ENCODE measurements at regions not wholly inside any gene's neighbourhood (a gene's known extent, or its start where the extent isn't known, plus 50 kb on each side); places are given as distances from the start of the nearest gene placed in this dataset.
"Not testable (repeated sequence)": the region's sequence is repeated elsewhere in the genome, so short reads cannot be mapped to it uniquely, and the experiment has no call there.

DNA sequence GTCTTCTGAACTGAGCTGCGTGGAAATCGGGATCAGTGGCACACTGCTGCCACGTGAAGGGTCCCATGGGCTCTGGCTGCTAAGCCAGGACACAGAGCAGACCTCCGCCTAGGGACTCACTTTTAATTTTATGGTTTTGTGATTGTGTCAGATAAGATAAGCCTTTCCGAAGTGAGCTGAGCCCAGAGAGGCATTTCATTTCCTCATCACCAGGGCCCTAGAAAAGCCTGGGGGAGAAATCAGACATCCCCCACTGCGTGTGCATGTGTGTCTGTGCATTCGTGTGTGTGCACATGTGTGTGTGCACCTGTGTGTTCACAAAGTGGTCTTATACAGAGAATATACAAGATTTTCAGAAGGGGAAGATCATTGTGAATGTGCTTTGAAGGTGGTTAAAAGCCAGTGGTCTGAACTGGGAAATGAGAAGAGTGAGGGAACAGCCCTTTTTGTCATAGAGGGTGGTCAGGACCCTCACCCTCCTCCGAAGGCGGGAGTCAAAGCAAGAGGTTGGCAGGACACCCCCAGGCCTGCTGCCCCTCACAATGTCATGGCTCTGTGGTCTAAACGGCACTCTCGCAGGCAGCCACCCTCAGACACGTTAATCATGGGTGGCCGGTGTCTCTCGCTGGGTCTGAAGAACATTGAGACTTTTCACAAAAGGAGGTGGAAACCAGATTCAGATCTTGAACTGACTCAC lies 176.1 kb upstream of the PFKP start:
- DNase-seq (ENCODE audit: low spot score): no peak

DNA sequence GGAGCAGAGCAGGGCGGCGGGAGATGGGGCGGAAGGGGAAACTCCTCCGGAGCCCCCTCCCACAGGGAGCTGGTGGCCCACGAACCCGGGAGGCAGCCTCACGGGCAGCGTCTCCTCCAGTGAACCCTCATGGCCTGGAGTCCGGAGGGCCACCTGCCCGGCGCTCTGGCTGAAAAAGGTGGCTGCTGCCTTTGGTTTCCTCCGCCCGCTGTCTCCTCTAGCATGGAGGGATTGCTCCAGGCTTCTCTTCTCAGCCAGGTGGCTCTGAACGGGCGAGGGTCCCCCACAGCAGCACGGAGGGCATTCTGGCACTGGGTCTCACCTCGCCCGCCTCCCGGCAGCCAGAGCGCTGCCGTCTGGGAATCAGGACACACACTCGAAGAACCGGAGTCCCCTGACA lies 177.3 kb upstream of the PFKP start:
- no peak for DNase-seq (ENCODE audit: low spot score)

DNA sequence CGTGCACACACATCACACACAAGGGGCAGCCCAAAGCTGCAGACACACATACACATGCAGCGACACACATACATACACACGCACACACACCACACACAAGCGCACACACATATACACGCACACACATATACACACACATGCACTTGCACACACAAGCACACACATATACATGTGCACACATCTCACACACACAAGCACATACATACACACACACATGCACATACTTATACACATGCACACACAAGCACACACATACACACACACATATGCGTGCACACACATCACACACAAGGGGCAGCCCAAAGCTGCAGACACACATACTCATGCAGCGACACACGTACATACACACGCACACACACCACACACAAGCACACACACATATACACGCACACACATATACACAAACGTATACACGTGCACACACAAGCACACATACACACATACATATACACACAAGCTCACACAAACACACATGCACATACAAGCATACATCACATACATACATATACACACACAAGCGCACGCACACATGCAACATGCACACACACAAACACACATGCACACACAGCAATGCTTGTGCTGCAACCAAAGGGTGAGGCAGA lies 178.8 kb upstream of the PFKP start:
- no peak for DNase-seq (ENCODE audit: low spot score)

DNA sequence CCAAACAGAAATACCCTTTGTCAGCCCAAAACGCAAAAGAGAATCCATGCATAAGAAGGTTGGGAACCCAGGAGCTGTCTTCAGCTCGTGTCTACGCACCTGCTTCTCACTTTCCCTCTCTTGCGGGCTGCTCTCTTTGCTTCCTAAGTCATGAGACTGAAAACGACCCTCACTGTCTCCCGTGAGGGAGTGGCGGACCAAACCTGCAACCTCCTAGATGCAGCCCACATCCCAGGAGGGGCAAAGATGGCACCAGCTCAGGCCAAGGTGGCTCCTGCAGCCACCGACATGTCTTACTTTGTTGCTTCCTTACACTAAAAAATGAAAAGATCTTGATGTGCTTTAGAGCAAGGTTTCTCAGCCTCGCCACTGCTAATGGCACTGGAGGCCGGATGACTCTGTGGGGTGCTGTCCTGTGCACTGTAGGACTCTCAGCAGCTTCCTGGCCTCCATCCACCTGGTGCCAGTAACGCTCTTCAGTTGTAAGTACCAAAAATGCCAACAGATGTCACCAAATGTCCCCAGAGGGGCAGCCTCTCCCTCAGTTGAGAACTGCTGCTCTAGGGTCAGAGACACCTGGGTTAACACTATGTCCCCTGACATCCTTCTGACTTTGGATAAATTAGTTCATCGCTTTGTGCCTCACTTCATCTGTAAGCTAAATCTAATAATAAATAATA lies 179.8 kb upstream of the PFKP start:
- DNase-seq (ENCODE audit: low spot score): no peak

DNA sequence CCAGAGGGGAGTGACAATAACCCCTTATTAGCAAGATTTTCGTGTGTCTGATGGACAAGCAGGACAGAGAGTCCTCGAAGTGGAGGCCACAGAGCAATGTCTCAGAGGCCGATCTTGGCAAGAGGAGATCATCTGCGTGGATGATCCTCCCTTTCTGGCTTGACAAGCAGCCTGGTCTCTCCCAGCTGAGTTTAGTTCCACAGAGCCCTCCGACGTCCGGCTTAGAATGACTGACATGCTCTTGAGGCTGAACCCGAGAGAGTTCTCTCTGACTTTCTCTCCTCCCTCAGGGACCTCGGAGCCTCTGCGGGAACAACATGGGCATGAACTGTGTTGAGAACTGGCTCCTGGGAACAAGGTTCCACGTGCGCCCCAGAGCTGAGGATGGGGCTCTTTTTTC lies 180.7 kb upstream of the PFKP start:
- DNase-seq (ENCODE audit: low spot score): no peak

DNA sequence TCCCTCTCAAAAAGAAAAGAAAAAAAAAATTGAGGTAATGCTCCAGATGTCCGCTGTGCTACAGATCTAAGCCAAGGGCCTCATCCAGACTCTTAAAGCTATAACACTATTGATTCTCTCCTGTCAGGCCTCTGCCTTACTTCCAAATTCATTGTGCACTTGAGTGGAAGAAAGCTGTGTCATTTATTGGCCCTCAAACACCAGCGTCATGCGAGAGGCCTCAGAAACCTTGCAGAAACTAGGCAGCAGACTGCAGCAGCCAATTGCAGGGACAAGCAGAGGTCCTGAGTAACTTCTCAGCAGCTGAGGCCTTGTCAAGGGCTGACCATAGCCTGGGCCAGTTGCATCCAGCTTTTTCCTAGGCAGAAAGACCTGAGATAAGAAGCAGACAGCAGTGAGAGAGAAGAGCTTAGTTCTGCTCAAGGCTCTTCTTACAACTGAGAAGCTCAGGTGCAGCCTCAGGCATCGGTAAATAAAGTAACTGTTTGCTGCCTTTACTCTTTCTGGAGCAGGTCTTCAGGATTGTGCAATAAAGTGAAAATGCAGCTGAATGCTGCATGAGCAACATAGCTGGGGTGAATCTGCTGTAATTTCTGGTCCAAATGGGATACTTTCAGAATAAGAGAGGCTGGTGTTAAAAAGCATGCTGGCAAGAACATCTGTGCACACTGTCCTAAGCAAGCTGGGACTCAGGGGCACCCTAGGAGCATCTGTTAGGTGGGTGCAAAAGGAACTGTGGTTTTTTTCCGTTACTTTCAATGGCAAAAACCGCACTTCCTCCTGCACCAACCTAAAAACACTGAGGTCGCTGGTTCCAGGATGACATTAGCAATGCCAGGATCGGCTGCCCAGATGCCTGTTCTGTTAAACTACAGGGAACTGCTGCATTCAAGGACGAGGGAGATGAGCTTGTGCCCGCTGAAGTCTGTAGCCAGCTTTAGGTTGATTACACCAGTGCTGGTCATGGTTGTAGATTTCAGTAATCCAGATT lies 181.8 kb upstream of the PFKP start:
- DNase-seq (ENCODE audit: low spot score): no peak

DNA sequence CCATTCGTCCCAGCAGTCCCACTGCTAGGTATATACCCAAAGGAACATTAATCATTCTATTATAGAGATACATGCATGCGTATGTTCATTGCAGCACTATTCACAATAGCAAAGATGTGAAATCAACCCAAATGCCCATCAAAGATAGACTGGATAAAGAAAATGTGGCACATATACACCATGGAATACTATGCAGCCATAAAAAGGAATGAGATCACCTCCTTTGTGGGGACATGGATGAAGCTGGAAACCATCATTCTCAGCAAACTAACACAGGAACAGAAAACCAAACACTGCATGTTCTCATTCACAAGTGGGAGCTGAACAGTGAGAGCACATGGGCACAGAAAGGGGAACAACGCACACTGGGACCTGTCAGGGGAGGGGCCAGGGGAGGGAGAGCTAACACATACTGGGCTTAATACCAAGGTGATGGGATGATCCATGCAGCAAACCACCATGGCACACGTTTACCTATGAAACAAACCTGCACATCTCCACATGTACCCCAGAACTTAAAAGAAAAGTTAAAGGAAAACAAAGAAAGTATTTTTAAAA lies 183.3 kb upstream of the PFKP start:
- DNase-seq (ENCODE audit: low spot score): not testable (repeated sequence)

DNA sequence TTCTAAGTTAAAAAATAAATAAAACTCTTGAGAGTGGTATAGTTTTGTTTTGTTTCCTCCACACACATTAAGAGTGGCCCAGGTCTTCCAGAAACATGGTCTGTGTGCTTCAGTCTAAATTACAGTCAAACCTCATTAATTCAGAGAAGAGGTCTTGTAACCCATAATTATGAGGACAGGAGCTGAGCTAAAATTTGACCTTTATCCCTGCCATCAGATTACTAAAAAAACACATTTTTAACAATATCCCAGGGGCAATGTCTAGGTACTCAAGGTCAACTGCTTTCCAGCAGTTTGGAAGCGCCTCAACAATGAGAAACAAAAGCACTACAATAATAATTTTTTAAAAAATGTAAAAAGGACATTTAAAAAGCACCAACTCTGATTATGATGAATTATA lies 184.1 kb upstream of the PFKP start:
- no peak for DNase-seq (ENCODE audit: low spot score)

DNA sequence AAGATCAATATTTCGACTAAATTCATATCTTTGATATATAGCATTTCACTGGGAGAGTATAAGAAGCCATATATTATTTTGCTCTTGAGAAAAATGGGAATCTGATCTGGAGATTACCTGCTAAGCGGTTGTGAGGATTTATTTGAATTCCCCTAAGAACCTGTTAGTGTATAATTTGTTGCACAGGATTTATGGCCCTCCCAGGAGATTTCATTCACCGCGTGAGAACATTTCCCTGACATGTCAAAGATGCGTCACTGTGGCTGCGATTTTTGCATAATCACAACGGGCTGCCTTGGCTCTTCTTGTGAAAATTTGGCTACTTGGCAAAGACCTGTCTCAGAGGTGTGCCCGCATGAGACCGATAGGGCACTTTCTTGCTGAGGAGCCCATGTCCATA lies 184.7 kb upstream of the PFKP start:
- DNase-seq (ENCODE audit: low spot score): no peak

DNA sequence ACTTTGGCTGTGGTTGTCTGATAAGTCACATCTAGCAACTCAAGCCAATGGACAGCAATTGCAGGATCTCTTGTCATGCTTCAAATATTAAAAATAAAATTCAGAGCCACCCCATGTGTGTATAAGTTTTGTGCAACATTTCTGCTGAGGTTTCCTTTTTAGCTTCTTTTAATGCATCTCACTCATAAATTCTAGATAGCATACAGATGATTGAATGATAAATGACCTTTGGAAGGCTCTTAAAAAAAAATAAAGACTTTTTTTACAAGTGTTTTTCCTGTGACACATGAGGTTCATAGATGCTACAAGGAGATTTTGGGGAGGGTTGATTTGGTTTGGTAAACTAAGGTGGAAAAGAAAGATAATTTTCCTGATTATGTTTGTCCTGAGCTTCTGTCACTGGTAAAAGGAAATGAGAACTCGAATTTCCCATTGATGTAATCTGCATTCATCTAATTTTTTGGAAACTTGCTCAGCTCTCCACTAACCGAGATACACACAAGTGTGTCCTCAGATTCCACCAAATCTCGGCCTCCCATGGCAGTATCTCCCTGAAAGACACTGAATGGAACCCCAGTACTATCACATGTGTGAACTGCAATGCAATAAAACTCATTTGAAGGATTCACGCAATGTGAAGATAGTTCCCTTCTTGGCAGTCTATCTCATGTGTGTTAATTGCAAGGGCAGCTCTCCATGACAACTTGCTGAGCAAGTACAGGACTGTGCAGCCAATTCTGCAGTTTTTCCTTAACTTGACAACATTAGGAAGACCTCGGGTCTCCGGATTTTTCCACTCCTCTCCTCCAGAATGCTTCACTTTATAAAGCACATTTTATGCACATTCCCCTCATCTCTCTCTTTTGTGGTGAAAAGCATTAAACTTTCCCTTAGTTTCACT lies 185.4 kb upstream of the PFKP start:
- no peak for DNase-seq (ENCODE audit: low spot score)

DNA sequence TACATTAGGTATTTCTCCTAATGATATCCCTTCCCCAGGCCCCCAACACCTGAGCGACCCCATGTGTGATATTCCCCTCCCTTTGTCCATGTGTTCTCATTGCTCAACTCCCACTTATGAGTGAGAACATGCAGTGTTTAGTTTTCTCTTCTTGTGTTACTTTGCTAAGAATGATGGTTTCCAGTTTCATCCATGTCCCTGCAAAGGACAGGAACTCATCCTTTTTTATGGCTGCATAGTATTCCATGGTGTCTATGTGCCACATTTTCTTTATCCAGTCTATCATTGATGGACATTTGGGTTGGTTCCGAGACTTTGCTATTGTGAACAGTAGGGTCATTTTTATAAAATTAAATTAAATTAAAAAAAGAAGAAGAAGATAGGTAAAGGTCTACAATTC lies 187.3 kb upstream of the PFKP start:
- not testable (repeated sequence) for DNase-seq (ENCODE audit: low spot score)

DNA sequence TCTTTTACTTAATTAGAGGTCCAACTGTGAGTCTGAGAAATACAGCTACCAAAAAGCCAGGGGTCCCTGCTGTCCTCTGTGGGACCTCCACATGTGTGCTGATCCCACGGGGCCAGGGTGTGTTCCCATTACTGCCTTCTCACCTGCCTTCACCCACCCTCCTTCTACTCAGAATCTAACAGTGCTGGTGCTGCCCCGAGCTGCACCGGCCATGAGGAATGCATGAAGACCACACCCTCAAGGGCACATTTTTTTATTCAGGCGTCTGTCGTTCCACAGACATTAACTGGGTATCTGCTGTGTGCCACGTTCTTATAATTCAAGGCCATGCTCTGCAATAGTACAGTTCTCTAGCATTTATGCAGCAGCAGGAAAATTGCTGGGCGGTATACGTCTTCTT lies 188.5 kb upstream of the PFKP start:
- no peak for DNase-seq (ENCODE audit: low spot score)

DNA sequence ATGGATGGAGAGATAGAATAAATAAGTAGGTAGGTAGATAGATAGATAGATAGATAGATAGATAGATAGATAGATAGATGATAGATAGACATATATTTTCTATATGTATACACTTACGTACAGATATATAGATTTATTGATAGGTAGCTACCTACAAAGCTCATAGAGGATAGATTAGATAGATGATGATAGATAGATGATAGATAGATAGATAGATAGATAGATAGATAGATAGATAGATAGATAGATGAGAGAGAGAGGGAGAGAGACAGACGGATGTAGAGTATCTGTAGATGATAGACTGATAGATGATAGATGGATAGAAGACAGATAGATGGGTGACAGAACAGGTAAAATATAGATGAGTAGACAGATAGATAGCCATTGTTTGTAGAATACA lies 191.3 kb upstream of the PFKP start:
- DNase-seq (ENCODE audit: low spot score): no peak

DNA sequence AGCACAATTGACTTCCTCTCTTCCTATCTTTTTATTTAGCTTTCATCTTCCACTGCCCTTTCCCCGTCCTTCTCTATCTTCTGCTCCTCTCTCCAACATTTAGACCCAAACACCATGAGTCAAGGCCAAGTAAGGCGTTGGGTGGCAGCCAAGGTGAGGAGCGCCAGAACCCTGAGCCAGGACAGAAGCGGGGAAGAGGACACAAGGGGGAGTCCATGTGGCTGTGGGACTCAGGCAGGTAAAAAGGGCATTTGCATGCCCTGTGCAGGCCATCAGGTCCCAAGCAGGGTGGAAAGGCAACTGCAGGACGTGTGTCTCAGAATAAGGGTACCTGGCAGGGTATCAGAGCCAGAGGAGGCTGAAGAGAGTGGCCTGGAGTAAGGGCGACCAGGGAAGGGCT lies 192.4 kb upstream of the PFKP start:
- DNase-seq (ENCODE audit: low spot score): no peak

DNA sequence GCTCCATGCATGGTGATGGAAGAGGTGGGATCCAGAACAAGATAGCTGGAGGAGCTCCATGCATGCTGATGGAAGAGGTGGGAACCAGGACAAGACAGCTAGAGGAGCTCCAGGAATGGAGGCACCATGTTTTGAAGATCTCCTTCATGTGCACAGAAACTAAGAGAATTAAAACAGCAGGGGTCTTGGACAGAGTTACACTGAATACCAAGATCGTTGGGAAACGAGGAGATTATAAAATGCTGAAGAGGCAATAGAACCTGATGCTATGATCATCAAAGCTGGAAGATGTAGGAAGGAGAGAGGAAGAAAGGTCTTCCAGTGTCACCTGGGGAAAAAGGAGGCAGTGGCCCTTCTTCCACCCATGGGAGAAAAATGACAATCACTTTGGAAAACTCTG lies 193.6 kb upstream of the PFKP start:
- no peak for DNase-seq (ENCODE audit: low spot score)

DNA sequence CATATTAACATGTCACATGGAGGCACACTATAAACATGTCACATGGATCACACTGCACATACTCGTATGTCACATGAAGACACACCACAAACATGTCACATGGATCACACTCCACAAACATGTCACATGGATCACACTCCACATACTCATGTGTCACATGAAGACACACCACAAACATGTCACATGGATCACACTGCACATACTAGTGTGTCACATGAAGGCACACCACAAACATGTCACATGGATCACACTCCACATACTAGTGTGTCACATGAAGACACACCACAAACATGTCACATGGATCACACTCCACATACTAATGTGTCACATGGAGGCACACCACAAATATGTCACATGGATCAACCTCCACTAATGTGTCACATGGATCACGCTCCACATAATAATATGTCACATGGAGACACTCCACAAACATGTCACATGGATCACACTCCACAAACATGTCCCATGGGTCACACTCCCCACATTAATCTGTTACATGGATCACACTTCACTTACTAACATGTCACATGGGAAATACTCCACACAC lies 195.6 kb upstream of the PFKP start:
- DNase-seq (ENCODE audit: low spot score): no peak

DNA sequence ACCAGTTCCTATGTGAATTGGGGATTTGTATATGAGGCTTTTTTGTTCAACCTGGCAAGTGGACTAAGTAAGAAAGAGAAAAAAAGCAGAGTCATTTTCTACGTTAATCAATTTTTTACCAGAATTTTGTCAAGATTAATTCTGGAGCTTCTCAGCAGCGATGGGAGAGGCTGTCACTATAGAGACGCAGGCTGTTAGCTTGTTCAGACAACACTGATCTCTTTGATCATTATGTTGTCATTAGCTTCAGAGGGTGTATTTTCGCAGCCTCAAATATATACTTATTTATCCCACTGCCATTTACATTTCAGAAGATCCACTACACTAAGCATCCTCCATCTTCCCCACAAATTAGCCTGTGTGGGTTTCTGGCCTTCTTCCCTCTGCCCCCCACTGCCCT lies 196.7 kb upstream of the PFKP start:
- no peak for DNase-seq (ENCODE audit: low spot score)

DNA sequence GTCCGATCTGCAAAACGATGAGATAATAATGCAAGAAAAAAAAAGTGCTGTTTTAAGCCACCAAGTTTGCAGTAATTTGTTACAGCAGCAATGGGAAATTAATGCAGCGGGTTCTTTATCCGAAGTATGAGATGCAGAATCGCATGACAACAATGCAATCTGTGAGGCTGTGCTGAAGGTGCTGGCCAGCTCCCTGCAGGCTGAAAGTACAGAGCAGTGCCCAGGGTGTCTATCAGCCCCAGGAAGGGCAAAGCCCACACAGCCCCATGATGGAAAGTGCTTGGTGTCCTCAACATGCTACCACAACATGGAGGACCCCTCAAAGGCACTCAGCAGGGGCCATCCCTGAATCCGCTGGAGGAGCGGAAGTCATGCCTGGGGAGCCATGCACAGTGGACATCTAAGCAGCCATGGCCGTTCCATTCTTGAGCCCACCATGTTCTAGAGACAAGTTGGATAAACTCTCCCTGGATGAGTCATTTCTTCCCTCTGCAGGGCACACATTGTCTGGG lies 199.5 kb upstream of the PFKP start:
- DNase-seq (ENCODE audit: low spot score): no peak

DNA sequence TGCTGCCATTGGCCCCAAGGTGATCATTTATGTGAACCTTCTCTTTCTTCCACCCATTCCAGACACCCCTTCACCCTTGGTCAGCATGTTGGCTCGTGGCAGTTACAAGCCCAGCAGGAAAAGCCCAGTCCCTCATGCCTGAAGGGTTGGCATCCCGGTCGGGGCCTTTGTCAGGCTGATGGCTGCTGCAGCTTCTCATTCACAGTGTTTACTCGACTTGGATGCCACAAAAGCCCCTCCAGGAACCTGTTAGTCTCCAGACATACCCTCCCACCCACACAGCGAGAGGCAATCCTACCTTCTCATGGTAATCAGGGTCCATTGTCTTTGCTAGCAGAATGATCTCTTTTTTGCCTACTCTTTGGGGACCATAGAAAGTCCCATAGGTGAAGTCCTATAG lies 200.8 kb upstream of the PFKP start:
- no peak for DNase-seq (ENCODE audit: low spot score)

DNA sequence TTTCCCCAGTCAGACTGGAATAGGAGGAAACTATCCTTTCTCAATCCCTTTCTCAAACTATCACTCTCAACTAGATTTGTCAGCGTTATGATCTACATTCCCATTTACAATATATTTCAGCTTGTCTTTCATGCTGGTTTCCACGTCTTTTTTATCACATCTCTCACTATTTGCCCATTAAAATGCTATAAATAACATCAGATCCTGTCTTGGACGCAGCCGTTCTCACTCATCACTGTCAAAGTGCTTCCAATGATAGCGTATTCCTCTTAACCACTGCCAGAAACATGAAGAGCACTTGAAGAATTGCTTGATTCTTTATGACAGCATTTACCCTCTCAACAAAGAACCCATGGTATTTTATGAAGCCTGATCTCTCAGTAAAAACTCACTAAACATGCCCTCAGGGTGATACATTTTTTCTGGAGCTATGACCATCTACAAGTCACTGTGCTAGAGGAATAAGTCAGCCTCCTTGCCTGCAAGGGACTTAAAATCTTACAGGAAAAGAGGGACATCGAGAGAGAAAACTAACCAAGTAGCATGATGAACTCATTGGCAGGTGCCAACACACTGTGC lies 205.6 kb upstream of the PFKP start:
- no peak for DNase-seq (ENCODE audit: low spot score)
